K562 (cell line): ENCODE measurements at regions not wholly inside any gene's neighbourhood (a gene's known extent, or its start where the extent isn't known, plus 50 kb on each side); places are given as distances from the start of the nearest gene placed in this dataset.

Experiments
- LARP7 ChIP-seq: fragments of 450-650 bp; IDR thresholded peaks from 2 replicates; pipeline ENCODE4 v1.6.1; 2016
- ZFP36 ChIP-seq: fragments of 150-350 bp; IDR thresholded peaks from 2 replicates; pipeline ENCODE4 v1.6.1; 2018; ENCODE audit warnings: low read length, low read depth; ENCODE audit not compliant: partially characterized antibody
- ZSCAN32 ChIP-seq: fragments of 450-650 bp; formaldehyde crosslinking; IDR thresholded peaks from 2 replicates; pipeline ENCODE4 v1.4.0; 2020; ENCODE audit warnings: mild to moderate bottlenecking, moderate library complexity
- TF ChIP-seq, protein P1 (sequence below), 3 experiments: IDR thresholded peaks in 2 of 3; conservative IDR thresholded peaks in 1 of 3; 2 replicates each; pipeline ENCODE4 v1.5.1; 2011 to 2012; ENCODE audit warnings: low read length in 3 of 3, mild to moderate bottlenecking in 3 of 3, control low read depth in 2 of 3, improper control_type of control experiment in 1 of 3, inconsistent platforms in 1 of 3, low read depth in 1 of 3, mixed read lengths in 1 of 3, moderate library complexity in 1 of 3; ENCODE audit not compliant: insufficient read depth in 2 of 3
- TF ChIP-seq, protein P2 (sequence below), 2 experiments: fragments of 450-650 bp; formaldehyde crosslinking in 1 of 2; IDR thresholded peaks; 2 replicates each; pipeline versions ENCODE4 v1.4.0 to v1.6.1; 2014 to 2020; ENCODE audit warnings: mild to moderate bottlenecking in 2 of 2, borderline replicate concordance in 1 of 2, low read depth in 1 of 2
- TF ChIP-seq, protein P3 (sequence below), 2 experiments: fragments of 200-800 bp in 1 of 2; sonication (Bioruptor generic) in 1 of 2; sonication (generic) in 1 of 2; formaldehyde crosslinking in 1 of 2; IDR thresholded peaks in 1 of 2; conservative IDR thresholded peaks in 1 of 2; 2 replicates each; pipeline versions ENCODE4 v1.5.0 to v1.6.1; 2016 to 2020; ENCODE audit warnings: missing compliant biosample characterization in 1 of 2, missing genetic modification characterization in 1 of 2, missing genetic modification reagents in 1 of 2
- TF ChIP-seq, protein P4 (sequence below): sonication (generic); formaldehyde crosslinking; IDR thresholded peaks from 2 replicates; pipeline ENCODE4 v1.8.1; 2023; ENCODE audit warnings: missing genetic modification reagents, mild to moderate bottlenecking, borderline replicate concordance

DNA sequence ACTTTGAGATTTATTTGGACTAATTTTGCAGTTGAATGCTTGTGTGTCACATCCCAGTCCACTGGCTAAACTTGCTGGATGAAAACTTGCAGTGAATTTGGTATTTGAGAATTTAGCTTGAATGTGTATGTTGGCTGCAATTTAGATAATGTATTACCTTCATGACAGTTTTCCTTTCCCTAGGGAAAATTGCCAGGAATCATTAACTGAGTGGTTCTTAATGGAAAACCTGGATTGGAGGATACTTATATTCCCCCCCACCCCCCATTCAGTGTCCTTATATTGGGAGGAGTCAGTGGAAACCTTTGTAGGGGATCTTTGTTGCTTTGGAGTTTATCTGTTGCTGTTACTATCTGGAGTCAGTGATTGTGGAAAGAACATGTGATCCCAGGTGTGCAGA, 67.6 kb downstream of the KPNA2 start:
- TF ChIP-seq, protein P1, sequence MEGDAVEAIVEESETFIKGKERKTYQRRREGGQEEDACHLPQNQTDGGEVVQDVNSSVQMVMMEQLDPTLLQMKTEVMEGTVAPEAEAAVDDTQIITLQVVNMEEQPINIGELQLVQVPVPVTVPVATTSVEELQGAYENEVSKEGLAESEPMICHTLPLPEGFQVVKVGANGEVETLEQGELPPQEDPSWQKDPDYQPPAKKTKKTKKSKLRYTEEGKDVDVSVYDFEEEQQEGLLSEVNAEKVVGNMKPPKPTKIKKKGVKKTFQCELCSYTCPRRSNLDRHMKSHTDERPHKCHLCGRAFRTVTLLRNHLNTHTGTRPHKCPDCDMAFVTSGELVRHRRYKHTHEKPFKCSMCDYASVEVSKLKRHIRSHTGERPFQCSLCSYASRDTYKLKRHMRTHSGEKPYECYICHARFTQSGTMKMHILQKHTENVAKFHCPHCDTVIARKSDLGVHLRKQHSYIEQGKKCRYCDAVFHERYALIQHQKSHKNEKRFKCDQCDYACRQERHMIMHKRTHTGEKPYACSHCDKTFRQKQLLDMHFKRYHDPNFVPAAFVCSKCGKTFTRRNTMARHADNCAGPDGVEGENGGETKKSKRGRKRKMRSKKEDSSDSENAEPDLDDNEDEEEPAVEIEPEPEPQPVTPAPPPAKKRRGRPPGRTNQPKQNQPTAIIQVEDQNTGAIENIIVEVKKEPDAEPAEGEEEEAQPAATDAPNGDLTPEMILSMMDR (IDR thresholded peaks at IDR 0.05 in 2 of 3, conservative IDR thresholded peaks at IDR 0.05 in 1 of 3; ENCODE audit: insufficient read depth in 2 of 3, low read depth in 1 of 3, low read length in 3 of 3), result no peak
- TF ChIP-seq, protein P2, sequence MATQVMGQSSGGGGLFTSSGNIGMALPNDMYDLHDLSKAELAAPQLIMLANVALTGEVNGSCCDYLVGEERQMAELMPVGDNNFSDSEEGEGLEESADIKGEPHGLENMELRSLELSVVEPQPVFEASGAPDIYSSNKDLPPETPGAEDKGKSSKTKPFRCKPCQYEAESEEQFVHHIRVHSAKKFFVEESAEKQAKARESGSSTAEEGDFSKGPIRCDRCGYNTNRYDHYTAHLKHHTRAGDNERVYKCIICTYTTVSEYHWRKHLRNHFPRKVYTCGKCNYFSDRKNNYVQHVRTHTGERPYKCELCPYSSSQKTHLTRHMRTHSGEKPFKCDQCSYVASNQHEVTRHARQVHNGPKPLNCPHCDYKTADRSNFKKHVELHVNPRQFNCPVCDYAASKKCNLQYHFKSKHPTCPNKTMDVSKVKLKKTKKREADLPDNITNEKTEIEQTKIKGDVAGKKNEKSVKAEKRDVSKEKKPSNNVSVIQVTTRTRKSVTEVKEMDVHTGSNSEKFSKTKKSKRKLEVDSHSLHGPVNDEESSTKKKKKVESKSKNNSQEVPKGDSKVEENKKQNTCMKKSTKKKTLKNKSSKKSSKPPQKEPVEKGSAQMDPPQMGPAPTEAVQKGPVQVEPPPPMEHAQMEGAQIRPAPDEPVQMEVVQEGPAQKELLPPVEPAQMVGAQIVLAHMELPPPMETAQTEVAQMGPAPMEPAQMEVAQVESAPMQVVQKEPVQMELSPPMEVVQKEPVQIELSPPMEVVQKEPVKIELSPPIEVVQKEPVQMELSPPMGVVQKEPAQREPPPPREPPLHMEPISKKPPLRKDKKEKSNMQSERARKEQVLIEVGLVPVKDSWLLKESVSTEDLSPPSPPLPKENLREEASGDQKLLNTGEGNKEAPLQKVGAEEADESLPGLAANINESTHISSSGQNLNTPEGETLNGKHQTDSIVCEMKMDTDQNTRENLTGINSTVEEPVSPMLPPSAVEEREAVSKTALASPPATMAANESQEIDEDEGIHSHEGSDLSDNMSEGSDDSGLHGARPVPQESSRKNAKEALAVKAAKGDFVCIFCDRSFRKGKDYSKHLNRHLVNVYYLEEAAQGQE (IDR thresholded peaks at IDR 0.05; ENCODE audit: borderline replicate concordance), result no peak
- TF ChIP-seq, protein P2 (CRISPR knock-in tag; IDR thresholded peaks at IDR 0.05; ENCODE audit: low read depth), result no peak
- TF ChIP-seq LARP7 (no peak), ZSCAN32 (CRISPR knock-in tag) (no peak), ZFP36 (no peak)
- TF ChIP-seq, protein P3, sequence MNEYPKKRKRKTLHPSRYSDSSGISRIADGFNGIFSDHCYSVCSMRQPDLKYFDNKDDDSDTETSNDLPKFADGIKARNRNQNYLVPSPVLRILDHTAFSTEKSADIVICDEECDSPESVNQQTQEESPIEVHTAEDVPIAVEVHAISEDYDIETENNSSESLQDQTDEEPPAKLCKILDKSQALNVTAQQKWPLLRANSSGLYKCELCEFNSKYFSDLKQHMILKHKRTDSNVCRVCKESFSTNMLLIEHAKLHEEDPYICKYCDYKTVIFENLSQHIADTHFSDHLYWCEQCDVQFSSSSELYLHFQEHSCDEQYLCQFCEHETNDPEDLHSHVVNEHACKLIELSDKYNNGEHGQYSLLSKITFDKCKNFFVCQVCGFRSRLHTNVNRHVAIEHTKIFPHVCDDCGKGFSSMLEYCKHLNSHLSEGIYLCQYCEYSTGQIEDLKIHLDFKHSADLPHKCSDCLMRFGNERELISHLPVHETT (CRISPR knock-in tag; conservative IDR thresholded peaks at IDR 0.05 in 1 of 2, IDR thresholded peaks at IDR 0.05 in 1 of 2), result no peak
- TF ChIP-seq, protein P4, sequence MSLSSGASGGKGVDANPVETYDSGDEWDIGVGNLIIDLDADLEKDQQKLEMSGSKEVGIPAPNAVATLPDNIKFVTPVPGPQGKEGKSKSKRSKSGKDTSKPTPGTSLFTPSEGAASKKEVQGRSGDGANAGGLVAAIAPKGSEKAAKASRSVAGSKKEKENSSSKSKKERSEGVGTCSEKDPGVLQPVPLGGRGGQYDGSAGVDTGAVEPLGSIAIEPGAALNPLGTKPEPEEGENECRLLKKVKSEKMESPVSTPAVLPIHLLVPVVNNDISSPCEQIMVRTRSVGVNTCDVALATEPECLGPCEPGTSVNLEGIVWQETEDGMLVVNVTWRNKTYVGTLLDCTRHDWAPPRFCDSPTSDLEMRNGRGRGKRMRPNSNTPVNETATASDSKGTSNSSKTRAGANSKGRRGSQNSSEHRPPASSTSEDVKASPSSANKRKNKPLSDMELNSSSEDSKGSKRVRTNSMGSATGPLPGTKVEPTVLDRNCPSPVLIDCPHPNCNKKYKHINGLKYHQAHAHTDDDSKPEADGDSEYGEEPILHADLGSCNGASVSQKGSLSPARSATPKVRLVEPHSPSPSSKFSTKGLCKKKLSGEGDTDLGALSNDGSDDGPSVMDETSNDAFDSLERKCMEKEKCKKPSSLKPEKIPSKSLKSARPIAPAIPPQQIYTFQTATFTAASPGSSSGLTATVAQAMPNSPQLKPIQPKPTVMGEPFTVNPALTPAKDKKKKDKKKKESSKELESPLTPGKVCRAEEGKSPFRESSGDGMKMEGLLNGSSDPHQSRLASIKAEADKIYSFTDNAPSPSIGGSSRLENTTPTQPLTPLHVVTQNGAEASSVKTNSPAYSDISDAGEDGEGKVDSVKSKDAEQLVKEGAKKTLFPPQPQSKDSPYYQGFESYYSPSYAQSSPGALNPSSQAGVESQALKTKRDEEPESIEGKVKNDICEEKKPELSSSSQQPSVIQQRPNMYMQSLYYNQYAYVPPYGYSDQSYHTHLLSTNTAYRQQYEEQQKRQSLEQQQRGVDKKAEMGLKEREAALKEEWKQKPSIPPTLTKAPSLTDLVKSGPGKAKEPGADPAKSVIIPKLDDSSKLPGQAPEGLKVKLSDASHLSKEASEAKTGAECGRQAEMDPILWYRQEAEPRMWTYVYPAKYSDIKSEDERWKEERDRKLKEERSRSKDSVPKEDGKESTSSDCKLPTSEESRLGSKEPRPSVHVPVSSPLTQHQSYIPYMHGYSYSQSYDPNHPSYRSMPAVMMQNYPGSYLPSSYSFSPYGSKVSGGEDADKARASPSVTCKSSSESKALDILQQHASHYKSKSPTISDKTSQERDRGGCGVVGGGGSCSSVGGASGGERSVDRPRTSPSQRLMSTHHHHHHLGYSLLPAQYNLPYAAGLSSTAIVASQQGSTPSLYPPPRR (CRISPR knock-in tag), result no peak
